ENCODE measurements at regions not wholly inside any gene's neighbourhood (a gene's known extent, or its start where the extent isn't known, plus 50 kb on each side); places are given as distances from the start of the nearest gene placed in this dataset.

DNA sequence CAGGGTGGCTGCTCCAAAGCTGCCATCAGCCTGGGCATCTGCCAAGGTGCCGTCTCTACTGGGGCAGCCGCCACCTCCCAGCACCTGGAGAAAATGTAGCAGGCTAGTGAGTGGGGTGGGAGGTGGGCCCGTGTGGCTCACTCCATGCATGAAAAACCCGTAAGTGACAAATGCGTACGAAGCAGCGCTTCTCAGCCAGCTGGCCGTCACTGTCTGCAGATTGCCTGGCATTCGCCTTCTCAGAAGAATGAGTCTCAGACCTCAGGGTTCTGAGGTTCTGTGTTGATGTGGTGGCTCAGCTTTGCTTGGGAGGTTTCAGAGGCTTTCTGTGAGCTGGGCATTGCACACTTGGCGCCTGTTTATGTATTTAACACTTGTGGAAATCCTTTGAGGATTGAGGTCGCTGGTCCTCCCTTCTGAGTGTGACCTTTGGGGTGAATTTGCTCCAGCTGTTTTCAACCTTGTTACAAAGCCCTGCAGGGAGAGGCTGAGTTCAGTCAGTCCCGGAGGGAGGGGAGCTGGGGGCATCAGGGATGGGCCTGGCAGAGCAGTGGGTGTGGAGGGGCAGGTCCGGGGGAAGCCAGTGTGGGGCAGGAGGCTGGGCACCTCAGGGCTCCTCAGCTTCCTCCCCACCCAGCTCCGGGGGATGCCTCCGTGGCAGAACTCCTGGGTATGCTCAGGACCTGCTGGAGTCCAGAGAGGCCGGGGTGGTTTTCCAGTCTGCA, 977.0 kb downstream of the TBC1D22A start:
- TF ChIP-seq, protein P1, sequence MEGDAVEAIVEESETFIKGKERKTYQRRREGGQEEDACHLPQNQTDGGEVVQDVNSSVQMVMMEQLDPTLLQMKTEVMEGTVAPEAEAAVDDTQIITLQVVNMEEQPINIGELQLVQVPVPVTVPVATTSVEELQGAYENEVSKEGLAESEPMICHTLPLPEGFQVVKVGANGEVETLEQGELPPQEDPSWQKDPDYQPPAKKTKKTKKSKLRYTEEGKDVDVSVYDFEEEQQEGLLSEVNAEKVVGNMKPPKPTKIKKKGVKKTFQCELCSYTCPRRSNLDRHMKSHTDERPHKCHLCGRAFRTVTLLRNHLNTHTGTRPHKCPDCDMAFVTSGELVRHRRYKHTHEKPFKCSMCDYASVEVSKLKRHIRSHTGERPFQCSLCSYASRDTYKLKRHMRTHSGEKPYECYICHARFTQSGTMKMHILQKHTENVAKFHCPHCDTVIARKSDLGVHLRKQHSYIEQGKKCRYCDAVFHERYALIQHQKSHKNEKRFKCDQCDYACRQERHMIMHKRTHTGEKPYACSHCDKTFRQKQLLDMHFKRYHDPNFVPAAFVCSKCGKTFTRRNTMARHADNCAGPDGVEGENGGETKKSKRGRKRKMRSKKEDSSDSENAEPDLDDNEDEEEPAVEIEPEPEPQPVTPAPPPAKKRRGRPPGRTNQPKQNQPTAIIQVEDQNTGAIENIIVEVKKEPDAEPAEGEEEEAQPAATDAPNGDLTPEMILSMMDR (IDR thresholded peaks at IDR 0.05) = no peak
- no peak for TF ChIP-seq POLR2A (IDR thresholded peaks at IDR 0.05)
- TF ChIP-seq EP300 (IDR thresholded peaks at IDR 0.05) = no peak
